ENCODE measurements at regions not wholly inside any gene's neighbourhood (a gene's known extent, or its start where the extent isn't known, plus 50 kb on each side); places are given as distances from the start of the nearest gene placed in this dataset.

GRCh38 chr12:78490861-78491260 is 373.7 kb upstream of the SYT1 start:
- no peak for TF ChIP-seq CTCF (IDR thresholded peaks at IDR 0.05)
- TF ChIP-seq EZH2phosphoT487 (IDR thresholded peaks at IDR 0.05): no peak
- no peak for TF ChIP-seq EZH2 (IDR thresholded peaks at IDR 0.05)

All from neural progenitor cell (in vitro differentiated cells).